Left forelimb (tissue), 1 donor: ENCODE measurements at regions not wholly inside any gene's neighbourhood (a gene's known extent, or its start where the extent isn't known, plus 50 kb on each side); places are given as distances from the start of the nearest gene placed in this dataset.

Source experiments
- DNase-seq: peaks from one replicate; pipeline ENCODE4 v3.0.0-alpha.2; 2018; ENCODE audit warnings: low spot score

DNA sequence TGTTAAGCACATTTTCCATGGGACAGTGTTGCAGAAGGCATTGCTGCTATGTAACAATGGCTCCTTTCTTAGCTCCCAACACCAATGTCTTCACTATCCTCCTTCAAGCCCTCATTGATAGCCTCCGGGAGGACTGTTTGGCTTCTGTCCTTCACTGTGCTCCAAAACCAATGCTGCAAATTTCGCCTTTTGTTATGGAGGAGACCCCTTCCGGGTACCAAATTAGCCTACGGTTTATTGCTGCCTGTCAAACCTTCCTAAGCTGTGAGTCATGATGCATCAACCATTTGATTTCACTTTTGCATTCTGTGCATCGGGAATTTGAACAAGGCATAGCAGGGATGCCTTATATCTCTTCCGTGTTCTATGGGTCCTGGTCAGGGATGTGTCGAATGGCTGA is 432.9 kb downstream of the GATA3 start:
- DNase-seq, result no peak

GRCh38 chr10:8489232-8489631 is 434.7 kb downstream of the GATA3 start:
- no peak for DNase-seq

DNA sequence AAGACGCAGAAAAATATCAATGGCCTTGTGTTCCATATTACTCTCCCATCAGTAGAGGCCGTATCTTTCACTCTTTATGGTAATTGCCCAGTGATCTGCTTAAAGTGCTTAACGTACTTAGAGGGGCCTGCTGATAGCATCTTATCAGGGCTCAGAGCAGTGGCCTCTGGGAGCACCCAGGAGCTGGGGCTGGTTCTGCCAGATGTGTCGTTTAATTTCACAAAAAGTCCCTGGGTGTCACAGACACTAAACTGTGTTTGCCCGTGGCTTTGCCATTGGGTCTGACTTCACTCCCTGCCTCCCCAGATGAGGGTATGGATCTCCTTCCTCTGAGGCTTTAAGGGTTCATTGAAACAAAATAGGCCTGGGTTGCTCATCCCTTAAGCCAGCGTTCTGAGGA is 435.3 kb downstream of the GATA3 start:
- DNase-seq, result no peak

GRCh38 chr10:8498290-8498689 is 443.8 kb downstream of the GATA3 start:
- DNase-seq, result no peak

DNA sequence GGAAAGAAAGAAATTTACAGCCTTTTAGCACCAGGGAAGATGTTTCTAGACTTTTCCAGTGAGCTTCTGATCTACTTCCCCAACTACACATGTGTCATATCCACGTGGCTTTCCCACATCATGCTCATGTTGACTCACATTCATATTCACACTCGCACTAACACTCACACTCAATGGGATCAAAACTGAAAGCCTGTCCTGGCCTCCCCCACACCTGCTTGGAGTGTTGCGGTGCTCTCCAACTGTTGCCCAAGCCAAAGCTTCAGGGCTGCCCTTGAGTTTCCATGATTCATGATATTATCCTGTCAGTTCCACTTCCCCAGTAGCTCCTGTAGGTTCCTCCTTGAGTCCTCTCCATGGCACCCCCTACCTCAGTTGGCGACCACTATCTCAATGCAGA is 444.4 kb downstream of the GATA3 start:
- DNase-seq, result no peak

- DNase-seq, result no peak
Observed at GRCh38 chr10:8499312-8499711, 444.8 kb downstream of the GATA3 start.

DNA sequence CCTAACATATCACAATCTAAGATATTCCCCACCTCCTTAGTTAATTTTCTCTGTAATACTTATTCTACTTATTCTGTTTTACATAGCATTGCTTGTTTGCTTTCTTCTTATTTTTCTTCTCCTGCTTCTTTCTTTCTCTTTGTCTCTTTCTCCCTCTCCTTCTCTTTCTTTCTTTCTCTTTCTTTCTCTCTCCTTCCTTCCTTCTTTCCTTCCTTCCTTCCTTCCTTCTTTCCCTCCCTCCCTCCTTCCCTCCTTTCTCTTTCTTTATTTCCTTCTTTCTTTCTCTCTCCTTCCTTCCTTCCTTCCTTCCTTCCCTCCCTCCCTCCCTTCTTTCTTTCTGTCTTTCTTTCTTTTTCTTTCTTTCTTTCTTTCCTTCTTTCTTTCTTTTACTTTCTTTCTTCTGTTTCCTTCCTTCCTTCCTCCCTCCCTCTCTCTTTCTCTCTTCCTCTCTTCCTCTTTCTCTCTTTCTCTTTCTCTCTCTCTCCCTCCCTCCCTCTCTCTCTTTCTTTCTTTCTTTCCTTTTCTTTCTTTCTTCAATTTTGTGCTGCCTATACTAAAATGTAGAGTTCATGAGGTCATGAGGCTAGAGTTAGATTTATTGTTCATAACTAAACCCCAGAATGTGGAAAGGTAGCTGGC is 445.4 kb downstream of the GATA3 start:
- DNase-seq, result no peak

DNA sequence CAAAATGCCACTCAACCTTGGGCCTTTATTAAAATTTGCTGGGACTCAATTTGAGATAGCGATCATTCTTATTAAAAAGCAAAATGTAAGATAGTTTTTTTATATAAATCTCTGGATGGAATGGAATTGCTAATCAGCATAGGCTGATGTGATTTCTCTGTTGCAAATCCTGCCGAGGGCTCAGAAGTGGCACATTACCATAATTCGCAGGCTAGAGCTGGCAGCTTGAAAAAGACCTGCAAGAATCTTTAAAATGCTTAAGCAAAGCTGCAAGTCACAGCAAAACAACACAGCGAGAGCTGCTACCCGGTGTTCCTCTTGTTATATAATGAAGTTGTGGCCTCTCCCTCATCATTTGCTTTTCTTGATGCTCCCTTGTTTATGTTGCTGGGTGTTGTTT is 448.1 kb downstream of the GATA3 start:
- DNase-seq, result no peak

DNA sequence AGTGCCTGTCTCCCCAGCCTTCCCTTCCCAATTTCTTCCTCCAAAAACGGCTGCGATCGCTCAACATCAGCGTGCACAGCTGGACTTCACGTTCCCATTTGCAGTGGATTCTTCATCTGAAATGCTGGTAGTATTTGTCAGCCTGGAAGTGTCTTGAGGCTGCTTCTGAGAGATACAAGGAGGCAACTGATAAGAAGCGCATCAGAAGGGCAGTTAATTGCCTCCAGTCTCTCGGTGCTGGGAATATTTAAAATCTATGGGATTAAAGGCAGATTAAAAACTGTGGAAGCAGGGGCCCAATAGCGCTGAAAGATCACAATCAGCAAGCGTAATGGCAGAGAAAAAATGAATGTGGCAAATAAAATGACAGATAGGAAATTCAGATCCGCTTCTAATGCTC is 450.0 kb downstream of the GATA3 start:
- no peak for DNase-seq

DNA sequence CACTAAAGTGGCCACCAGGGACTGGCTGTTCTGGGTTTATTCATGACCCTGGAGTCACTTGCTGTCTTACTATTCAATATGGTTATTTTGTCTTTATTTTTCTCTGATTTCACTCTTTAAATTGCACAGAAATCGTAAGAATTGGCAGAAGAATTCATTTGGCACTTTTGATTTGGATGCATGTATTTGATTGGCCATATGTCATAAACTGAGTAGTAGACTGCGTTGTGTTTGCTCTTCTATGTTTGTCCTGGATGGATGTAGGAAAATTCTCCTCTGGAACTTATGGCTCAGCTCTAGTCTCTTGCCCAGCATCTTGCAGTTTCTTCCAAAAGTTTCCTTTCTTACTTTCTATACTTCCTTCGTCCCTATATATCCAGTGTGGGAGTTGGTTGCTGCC is 452.7 kb downstream of the GATA3 start:
- DNase-seq, result no peak

DNA sequence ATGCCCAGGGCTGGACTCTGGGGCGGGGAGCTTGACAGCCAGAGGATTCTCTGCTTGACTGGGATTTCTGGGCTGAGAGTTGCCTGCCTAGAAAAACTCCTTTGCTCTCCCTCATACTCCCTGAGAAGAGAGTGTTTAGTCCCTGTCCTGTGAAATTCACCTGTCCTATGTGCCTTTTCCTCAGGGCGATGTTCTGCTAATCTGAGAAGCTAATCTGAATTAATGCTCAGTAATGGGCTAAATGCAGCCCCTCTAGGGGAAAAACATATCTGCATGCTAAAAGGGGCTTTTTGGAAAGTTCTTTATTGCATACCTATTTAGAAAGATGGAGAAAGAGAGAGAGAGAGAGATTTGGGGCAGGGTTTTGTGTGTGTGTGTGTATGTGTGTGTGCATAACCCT is 454.4 kb downstream of the GATA3 start:
- no peak for DNase-seq

GRCh38 chr10:8510471-8510870 is 456.0 kb downstream of the GATA3 start:
- DNase-seq, result no peak

DNA sequence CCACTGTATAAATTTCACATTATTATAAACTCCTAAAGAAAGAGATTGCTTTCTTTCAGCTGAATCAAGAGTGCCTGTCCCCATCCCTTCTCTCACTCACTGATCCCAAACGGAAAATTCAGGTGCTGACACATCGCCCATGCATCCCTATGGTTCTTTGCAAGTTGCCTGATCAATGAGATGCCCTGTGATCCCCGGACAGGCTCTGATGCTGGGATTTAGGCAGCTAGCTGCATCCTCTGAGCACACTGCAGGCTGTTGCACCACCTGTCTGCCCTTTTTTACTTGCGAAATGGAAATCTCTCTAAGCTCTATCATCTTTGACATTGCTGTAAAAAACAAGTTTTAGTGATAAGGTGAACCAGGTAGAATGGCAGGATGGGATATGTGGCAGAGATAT is 456.5 kb downstream of the GATA3 start:
- no peak for DNase-seq

GRCh38 chr10:8513155-8514147 is 459.0 kb downstream of the GATA3 start:
- no peak for DNase-seq

- no peak for DNase-seq
Observed at GRCh38 chr10:8520382-8520781, 465.9 kb downstream of the GATA3 start.

DNA sequence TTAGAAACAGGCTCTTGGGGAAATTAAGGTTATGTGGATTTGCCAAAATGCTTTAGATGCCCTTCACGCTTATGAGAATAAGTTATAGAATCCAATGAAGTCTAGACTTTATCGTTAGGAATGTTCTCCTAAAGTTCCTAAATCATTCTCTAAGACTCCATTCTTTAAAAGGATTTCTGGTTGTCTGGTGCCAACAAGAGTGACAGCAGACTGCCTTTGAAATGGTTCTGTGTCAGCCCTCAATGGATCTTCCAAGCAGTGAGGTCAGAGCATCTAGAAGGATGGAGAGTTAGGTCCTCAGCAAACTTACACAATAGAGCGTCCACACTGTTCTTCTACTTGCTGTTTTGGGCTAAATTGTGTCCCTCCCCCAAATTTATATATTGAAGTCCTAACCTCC is 473.3 kb downstream of the GATA3 start:
- DNase-seq, result no peak

GRCh38 chr10:8531116-8531515 is 476.6 kb downstream of the GATA3 start:
- DNase-seq, result no peak

DNA sequence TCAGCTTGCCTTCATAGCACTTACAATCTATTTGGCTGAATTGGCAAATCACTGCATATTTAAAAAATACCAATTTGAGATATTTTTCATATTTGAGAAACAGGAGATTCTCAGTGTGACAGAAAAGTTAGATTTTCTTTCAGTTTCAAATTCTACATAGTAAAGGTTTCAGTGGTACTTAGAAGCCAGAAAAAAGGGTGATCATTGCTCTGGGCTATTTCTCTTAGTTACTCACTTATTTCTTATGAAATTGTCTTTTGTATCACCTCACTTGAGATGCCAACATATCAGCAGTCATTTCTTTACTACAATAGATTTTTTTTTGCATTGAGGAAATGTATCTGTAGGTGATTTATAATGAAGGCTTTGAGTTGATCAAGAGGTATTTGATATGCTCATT is 478.2 kb downstream of the GATA3 start:
- DNase-seq, result no peak

- DNase-seq, result no peak
Observed at GRCh38 chr10:8533462-8533861, 479.0 kb downstream of the GATA3 start.

DNA sequence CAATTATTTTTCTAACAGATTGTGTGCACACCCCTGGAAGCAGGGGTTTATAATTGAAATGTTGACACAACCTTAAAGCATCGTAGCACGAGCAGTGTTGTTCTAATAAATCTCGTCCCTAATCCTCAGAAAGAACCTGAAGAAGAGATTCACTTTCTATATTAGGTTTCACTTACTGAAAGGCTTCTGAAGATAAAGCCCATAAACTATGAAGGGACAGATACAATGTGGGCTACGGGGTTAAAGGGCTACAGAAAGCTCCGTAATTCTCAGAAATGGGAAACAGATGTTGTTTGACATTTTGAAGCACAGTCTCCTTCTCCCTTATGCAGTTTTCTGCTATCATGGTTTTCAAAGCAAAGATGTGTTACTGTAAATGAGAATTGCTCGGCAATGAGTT is 479.6 kb downstream of the GATA3 start:
- DNase-seq, result no peak

- no peak for DNase-seq
Observed at GRCh38 chr10:8534891-8535290, 480.4 kb downstream of the GATA3 start.

DNA sequence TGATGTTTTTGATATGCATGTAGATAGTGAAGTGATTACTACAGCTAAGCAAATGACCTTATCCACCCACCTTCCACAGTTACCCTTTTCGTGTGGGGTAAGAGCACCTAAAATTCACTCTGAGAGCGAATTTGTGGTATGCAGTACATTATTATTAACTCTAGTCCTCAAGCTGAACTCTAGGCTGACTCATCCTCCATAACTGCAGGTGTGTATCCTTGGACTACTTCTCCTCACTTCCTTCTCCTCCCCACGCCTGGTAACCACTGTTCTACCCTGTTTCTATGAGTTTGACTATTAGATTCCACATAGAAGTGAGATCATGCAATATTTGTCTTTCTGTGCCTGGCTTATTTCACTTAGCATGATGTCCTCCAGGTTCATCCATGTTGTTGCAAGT is 484.6 kb downstream of the GATA3 start:
- DNase-seq, result no peak

- DNase-seq, result no peak
Observed at GRCh38 chr10:8543361-8544056, 489.0 kb downstream of the GATA3 start.
